ENCODE measurements at regions not wholly inside any gene's neighbourhood (a gene's known extent, or its start where the extent isn't known, plus 50 kb on each side); places are given as distances from the start of the nearest gene placed in this dataset.

DNA sequence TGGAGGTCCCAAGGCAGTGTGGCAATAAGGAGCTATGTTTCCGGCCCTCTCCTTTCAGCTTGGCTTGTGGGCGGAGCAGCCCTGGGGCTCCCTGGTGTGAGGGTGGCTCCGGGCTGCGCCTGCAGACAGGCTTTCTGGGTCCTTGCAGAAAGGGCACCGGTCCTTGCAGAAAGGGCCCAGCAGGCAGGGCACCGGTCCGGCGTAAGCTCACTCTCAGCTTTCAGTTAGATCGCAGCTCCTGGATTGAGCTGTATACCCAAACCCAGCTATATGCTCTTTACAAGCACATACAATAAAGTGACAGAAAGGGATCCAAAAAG is 293.8 kb upstream of the SHH start:
- no peak for DNase-seq (ENCODE audit: insufficient read length)
- no peak for FAIRE-seq
- TF ChIP-seq TAF1 (IDR thresholded peaks at IDR 0.05; ENCODE audit: borderline replicate concordance, low read depth, low read length): no peak
- no peak for TF ChIP-seq POLR2AphosphoS5 (IDR thresholded peaks at IDR 0.05; ENCODE audit: low read depth, low read length)
- no peak for TF ChIP-seq POLR2A (IDR thresholded peaks at IDR 0.05; ENCODE audit: low read depth, low read length)

DNA sequence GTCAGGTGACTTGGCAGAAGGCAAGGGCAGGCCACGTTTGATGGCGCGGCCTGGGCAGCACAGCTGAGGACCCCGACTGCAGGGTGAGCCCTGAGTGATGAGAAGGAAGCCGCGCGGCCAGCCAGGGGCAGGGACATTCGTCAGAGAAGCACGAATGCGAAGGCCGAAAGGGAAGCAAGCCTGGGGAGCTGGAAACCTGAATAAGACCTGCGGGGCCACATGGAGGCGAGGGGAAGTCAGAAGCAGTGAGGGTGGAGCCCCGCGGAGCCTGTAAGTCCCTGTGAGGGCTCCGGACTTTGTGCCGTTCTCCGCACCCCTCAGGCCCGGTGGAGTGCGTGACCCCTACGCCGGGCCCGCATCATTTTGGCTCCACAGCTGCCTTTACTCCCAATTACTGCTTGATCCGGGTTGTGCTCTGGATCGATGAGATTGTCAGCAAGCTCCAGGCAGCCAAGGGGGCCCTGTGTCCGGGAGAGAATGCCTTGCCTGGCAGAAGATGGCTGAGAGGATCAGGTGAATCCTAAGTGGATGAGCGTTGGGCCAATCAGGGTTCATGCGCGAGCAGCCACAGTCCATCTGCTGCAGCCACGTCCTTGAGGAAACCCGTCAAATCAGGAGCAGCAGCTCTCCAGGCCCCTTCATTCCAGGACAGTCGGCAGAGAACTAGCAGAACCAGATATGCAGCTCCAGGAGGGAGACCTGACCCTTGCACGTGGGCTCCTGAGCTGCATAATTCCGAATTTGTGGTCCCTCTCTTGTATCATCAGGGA is 293.3 kb upstream of the SHH start:
- DNase-seq (ENCODE audit: insufficient read length): no peak
- FAIRE-seq: no peak
- TF ChIP-seq POLR2A (IDR thresholded peaks at IDR 0.05; ENCODE audit: low read depth, low read length) (no peak), TAF1 (IDR thresholded peaks at IDR 0.05; ENCODE audit: borderline replicate concordance, low read depth, low read length) (no peak), POLR2AphosphoS5 (IDR thresholded peaks at IDR 0.05; ENCODE audit: low read depth, low read length) (no peak)

DNA sequence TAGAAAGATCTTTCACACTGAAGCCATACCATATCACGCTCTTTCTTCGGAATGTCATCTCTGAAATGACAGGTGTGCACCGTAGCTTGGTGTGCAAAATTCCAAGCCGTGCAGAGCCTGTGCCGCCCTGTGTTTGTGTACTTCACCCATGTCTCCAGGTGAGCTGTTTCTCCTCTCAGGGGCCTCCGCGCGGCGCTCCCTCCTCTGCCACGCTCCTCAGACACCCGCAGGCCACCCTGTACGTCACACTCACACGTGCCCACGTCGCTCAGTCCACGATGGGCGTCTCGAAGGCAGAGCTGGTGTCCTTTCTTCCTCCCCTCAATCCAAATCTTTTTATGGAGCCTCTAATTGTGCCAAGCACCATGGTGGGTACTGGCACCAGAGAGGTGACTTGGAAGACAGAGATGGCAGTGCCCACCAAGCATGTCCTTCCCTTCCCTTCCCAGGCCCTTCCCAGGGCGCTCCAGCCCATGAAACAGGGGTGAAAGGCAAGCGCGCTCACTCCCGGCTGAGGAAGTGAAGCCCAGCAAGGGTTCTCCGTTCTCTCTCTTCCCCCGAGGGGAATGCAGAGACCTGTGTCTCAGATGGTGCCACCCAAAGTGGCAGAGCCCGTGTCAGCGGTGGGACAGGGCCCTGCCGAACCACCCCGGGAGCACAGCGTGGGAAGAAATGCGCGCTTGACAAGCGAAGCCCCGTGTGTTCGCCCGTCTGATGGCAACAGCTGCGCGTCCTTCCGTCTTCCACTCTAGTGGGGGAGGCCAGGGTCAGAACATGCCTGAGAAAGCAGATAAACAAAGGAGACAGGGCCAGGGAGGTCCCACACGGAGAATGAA is 292.5 kb upstream of the SHH start:
- TF ChIP-seq POLR2AphosphoS5 (IDR thresholded peaks at IDR 0.05; ENCODE audit: low read depth, low read length): no peak
- TF ChIP-seq POLR2A (IDR thresholded peaks at IDR 0.05; ENCODE audit: low read depth, low read length): no peak
- no peak for TF ChIP-seq TAF1 (IDR thresholded peaks at IDR 0.05; ENCODE audit: borderline replicate concordance, low read depth, low read length)
- DNase-seq (ENCODE audit: insufficient read length) (no peak), FAIRE-seq (no peak)

DNA sequence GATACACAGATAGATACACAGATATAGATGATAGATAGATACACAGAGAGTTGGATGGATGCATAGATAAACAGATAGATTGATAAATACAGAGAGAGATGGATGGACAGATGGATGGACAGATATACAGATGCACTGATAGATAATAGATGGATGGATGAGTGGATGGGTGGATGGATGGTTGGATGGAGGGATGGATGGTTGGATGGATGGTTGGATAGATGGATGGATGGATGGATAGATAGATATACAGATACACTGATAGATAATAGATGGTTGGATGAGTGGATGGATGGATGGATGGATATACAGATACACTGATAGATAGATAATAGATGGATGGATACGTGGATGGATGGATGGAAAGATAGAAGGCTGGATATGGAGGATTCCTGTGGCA is 290.0 kb upstream of the SHH start:
- TF ChIP-seq TAF1 (IDR thresholded peaks at IDR 0.05; ENCODE audit: borderline replicate concordance, low read depth, low read length) (no peak), POLR2A (IDR thresholded peaks at IDR 0.05; ENCODE audit: low read depth, low read length) (no peak), POLR2AphosphoS5 (IDR thresholded peaks at IDR 0.05; ENCODE audit: low read depth, low read length) (no peak)
- DNase-seq (ENCODE audit: insufficient read length) (no peak), FAIRE-seq (no peak)

DNA sequence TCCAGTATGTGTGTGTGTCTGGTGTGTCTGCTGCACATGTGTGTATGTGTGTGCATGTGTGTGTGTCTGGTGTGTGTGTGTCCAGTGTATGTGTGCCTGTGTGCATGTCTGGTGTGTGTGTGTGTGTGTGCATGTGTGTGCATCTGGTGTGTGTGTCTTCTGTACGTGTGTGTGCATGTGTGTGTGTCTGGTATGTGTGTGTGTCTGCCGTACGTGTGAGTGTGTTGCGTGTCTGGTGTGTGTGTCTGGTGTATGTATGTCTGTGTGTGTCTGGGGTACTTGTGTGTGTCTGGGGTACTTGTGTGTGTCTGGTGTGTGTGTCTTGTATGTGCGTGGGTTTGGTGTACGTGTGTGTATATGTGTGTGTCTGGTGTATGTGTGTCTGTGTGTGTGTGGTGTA is 289.1 kb upstream of the SHH start:
- no peak for DNase-seq (ENCODE audit: insufficient read length)
- TF ChIP-seq POLR2A (IDR thresholded peaks at IDR 0.05; ENCODE audit: low read depth, low read length) (no peak), TAF1 (IDR thresholded peaks at IDR 0.05; ENCODE audit: borderline replicate concordance, low read depth, low read length) (no peak), POLR2AphosphoS5 (IDR thresholded peaks at IDR 0.05; ENCODE audit: low read depth, low read length) (no peak)
- FAIRE-seq: no peak

DNA sequence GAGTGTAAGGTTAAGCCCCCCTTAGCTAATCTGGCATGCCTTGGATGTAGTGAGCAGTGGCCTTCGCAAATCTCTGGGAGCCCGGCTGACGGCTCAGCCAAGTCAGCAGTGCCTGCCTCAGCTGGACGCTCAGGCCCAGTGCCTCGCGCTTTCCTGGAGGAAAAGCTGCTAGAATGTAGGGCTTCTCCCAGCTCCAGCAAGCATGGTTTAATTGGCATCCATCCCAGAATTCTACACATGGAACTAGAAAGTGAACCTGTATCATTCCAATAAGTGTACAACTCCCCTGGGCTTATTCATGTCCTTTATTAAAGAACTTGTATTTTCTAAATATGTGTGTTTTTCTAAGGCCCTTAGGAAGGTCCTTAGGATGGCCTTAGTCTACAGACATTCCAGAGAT is 287.8 kb upstream of the SHH start:
- FAIRE-seq (no peak), DNase-seq (ENCODE audit: insufficient read length) (no peak)
- TF ChIP-seq TAF1 (IDR thresholded peaks at IDR 0.05; ENCODE audit: borderline replicate concordance, low read depth, low read length) (no peak), POLR2A (IDR thresholded peaks at IDR 0.05; ENCODE audit: low read depth, low read length) (no peak), POLR2AphosphoS5 (IDR thresholded peaks at IDR 0.05; ENCODE audit: low read depth, low read length) (no peak)

DNA sequence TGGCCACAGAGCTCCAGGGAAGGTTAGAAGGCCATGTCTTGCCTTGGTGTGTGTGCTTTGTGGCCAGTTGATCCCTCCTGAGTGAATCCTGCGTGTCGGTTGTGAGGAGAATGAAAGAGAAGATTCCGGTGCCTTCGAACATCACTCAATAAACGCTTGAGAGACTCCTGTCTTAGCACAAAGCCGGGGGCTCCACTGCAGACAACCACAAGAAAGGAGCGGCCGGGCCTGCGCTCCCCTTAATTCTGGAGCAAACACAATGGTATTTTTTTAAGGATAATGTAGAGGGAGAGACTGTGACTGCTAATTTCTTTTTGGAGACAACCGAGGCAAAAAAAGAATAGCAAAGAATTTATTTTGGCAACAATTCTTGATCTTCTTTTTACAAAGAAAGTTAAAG is 286.8 kb upstream of the SHH start:
- TF ChIP-seq POLR2A (IDR thresholded peaks at IDR 0.05; ENCODE audit: low read depth, low read length) (no peak), TAF1 (IDR thresholded peaks at IDR 0.05; ENCODE audit: borderline replicate concordance, low read depth, low read length) (no peak), POLR2AphosphoS5 (IDR thresholded peaks at IDR 0.05; ENCODE audit: low read depth, low read length) (no peak)
- FAIRE-seq: no peak
- no peak for DNase-seq (ENCODE audit: insufficient read length)

DNA sequence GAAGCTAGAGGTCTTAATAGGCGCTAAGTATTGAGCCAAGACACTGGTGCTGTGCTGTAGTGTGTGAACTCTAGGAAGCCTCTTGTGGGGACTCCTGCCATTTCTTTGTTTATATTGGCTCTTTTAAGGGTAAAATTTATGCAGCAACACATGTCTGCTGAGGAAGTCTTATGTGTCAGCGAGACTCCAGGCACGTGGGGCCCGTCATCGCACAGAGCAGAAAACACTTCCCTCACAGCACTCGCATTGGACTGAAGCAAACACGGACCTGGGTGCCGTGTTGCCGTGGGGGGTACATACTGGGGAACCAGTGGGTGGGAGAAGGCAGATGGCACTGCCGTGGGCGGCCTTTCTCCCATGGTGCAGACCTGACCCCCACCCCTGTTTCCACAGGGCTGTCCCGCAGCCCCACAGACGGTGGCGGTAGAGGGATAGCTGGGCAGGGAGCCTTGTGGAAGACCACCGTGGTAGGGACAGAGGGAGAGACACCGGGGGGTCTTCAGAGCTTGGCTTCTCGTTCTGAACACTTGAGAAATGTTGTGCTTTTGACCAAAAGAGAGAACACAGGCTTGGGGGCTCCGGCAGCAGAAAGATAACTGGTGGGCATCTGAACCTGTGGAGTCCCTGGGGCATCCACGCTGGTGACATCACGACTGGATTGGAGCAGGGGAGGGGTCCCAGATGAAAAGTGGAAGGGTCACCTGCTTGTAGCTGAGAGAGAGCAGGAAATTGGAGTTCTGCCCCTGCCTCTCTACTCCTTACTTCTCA is 284.7 kb upstream of the SHH start:
- FAIRE-seq (no peak), DNase-seq (ENCODE audit: insufficient read length) (no peak)
- TF ChIP-seq POLR2A (IDR thresholded peaks at IDR 0.05; ENCODE audit: low read depth, low read length) (no peak), TAF1 (IDR thresholded peaks at IDR 0.05; ENCODE audit: borderline replicate concordance, low read depth, low read length) (no peak), POLR2AphosphoS5 (IDR thresholded peaks at IDR 0.05; ENCODE audit: low read depth, low read length) (no peak)

DNA sequence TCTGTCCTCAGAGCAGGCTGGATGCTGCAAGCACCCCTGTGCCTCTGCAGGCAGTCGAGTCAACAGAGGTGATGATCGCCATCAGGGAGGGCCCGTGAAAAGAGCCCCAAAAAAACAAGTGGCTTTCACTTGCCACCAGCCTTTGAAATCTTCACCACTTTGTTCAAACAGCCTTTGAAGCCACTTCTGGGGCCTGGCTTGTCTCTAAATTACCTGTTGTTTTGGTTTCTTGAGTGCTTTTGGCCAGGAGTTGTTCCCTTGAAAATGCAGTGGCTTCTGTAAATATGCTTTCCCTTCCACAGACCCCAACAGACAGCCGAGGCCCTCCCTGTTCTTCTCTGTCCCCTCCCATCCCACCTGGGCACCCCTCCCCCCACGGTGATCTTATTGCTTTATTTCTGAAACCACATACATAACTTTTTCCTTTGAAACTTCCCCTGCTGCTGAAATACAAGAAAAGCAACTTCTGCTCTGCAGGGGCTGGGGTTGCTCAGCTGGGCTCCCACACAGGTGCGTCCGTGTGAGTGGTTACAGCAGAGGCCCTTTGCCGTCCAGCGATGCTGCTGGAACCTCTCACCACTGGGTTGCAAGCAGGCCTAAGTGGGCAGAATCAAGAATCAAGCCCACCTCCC is 283.8 kb upstream of the SHH start:
- TF ChIP-seq POLR2A (IDR thresholded peaks at IDR 0.05; ENCODE audit: low read depth, low read length): no peak
- TF ChIP-seq POLR2AphosphoS5 (IDR thresholded peaks at IDR 0.05; ENCODE audit: low read depth, low read length): no peak
- TF ChIP-seq TAF1 (IDR thresholded peaks at IDR 0.05; ENCODE audit: borderline replicate concordance, low read depth, low read length): no peak
- no peak for DNase-seq (ENCODE audit: insufficient read length)
- no peak for FAIRE-seq

DNA sequence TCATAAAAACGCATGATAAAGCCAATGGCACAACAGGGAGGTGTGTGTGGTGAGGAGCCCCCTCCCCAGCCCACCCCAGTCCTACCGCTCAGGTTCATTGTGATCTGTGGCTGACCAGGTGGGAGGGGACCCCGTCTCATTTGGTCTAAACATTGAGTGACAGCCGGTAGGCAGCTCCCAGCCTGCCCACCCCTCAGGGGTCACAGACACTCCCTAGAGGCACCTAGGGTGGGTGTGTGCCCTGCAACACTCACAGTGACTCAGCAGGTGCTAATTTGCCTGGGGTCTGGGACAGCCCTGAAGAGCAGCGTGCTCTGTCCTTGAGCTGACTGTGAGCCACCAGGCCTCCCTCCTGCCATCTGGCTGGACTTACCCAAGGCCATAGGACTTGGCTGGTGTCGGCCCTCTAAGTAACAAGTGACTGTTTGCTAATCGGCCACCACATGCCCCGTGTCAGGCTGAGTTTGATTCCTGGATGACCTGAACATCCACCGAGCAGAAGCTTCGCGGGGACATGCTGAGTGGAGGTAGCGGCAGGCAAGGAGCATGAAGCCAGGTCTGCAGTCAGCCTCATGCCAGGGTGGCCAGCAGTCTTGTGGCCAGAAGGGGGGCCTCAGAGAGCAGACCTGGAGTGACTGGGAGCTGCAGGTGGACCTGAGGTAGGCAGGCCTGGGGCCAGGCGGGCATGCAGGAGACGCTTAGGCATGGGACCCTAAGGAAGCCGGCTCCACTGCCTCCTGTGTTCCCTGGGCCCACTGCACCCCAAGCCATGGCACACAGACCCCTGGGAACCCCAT is 282.3 kb upstream of the SHH start:
- FAIRE-seq: no peak
- DNase-seq (ENCODE audit: insufficient read length): no peak
- TF ChIP-seq TAF1 (IDR thresholded peaks at IDR 0.05; ENCODE audit: borderline replicate concordance, low read depth, low read length): no peak
- TF ChIP-seq POLR2A (IDR thresholded peaks at IDR 0.05; ENCODE audit: low read depth, low read length): no peak

Measured in GM12892 (cell line).